Liver (tissue), 8 donors: ENCODE measurements at regions not wholly inside any gene's neighbourhood (a gene's known extent, or its start where the extent isn't known, plus 50 kb on each side); places are given as distances from the start of the nearest gene placed in this dataset.

Experiments
- DNase-seq: peaks from one replicate; pipeline ENCODE4 v3.0.0-alpha.2; 2017; ENCODE audit warnings: low spot score
- H3K27ac ChIP-seq, 2 donors: one replicate each; pipeline ENCODE4 v1.7.0; 2013; ENCODE audit warnings: inconsistent platforms in 2 of 2, low read length in 2 of 2, control low read depth in 1 of 2, low read depth in 1 of 2, mild to moderate bottlenecking in 1 of 2
- H3K27me3 ChIP-seq, 4 donors: one replicate each; pipeline versions ENCODE4 v1.6.1 to v1.7.0; 2013; ENCODE audit warnings: low read length in 3 of 4, inconsistent platforms in 1 of 4, mild to moderate bottlenecking in 1 of 4, moderate library complexity in 1 of 4; ENCODE audit not compliant: control insufficient read depth in 4 of 4, insufficient read depth in 4 of 4
- H3K36me3 ChIP-seq, 4 donors: one replicate each; pipeline versions ENCODE4 v1.6.1 to v1.7.0; 2013; ENCODE audit warnings: low read length in 3 of 4, mild to moderate bottlenecking in 3 of 4, low read depth in 1 of 4, moderate library complexity in 1 of 4; ENCODE audit not compliant: control insufficient read depth in 4 of 4, insufficient read depth in 3 of 4
- H3K4me1 ChIP-seq, 4 donors: one replicate each; pipeline versions ENCODE4 v1.6.1 to v1.7.0; 2013; ENCODE audit warnings: low read length in 3 of 4, mild to moderate bottlenecking in 3 of 4, moderate library complexity in 1 of 4; ENCODE audit not compliant: control insufficient read depth in 4 of 4, insufficient read depth in 4 of 4
- H3K4me3 ChIP-seq, 3 donors: one replicate each; pipeline versions ENCODE4 v1.6.1 to v1.7.0; 2013; ENCODE audit warnings: low read length in 3 of 3, control low read depth in 1 of 3, low read depth in 1 of 3, mild to moderate bottlenecking in 1 of 3
- H3K9ac ChIP-seq, 2 donors: one replicate each; pipeline ENCODE4 v1.7.0; 2013; ENCODE audit warnings: low read length in 2 of 2, mild to moderate bottlenecking in 2 of 2, moderate library complexity in 2 of 2, control low read depth in 1 of 2, low read depth in 1 of 2
- H3K9me3 ChIP-seq, 4 donors: one replicate each; pipeline versions ENCODE4 v1.6.1 to v1.7.0; 2013; ENCODE audit warnings: low read length in 3 of 4; ENCODE audit not compliant: control insufficient read depth in 4 of 4
- CTCF ChIP-seq: fragments of 150-350 bp; IDR thresholded peaks from 2 replicates; pipeline ENCODE4 v1.5.1; 2017; ENCODE audit warnings: improper control_type of control experiment, low read depth, low read length; ENCODE audit not compliant: missing input control
- EGR1 ChIP-seq, 2 donors: IDR thresholded peaks; 2 replicates each; pipeline ENCODE4 v1.6.1; 2016 to 2018; ENCODE audit warnings: antibody characterized with exemption in 2 of 2, low read depth in 2 of 2
- FOXA1 ChIP-seq: IDR thresholded peaks from 2 replicates; pipeline ENCODE4 v1.6.1; 2016; ENCODE audit warnings: antibody characterized with exemption
- FOXA2 ChIP-seq: IDR thresholded peaks from 2 replicates; pipeline ENCODE4 v1.6.1; 2016; ENCODE audit warnings: antibody characterized with exemption
- GABPA ChIP-seq, 2 donors: IDR thresholded peaks in 1 of 2; conservative IDR thresholded peaks in 1 of 2; 2 replicates each; pipeline ENCODE4 v1.6.1; 2016; ENCODE audit warnings: antibody characterized with exemption in 2 of 2, mild to moderate bottlenecking in 1 of 2, moderate library complexity in 1 of 2
- HNF4A ChIP-seq, 2 donors: conservative IDR thresholded peaks; 2 replicates each; pipeline ENCODE4 v1.6.1; 2016; ENCODE audit warnings: antibody characterized with exemption in 2 of 2, mild to moderate bottlenecking in 2 of 2
- HNF4G ChIP-seq: IDR thresholded peaks from 2 replicates; pipeline ENCODE4 v1.6.1; 2016; ENCODE audit warnings: antibody characterized with exemption
- NR2F2 ChIP-seq: IDR thresholded peaks from 2 replicates; pipeline ENCODE4 v1.6.1; 2016; ENCODE audit warnings: antibody characterized with exemption
- RAD21 ChIP-seq, 2 donors: IDR thresholded peaks; 2 replicates each; pipeline ENCODE4 v1.6.1; 2016; ENCODE audit warnings: antibody characterized with exemption in 2 of 2, mild to moderate bottlenecking in 2 of 2
- REST ChIP-seq: IDR thresholded peaks from 2 replicates; pipeline ENCODE4 v1.6.1; 2016; ENCODE audit warnings: antibody characterized with exemption, mild to moderate bottlenecking
- RXRA ChIP-seq, 2 donors: IDR thresholded peaks; 2 replicates each; pipeline ENCODE4 v1.6.1; 2017 to 2018; ENCODE audit warnings: antibody characterized with exemption in 2 of 2, mild to moderate bottlenecking in 1 of 2
- SP1 ChIP-seq: IDR thresholded peaks from 2 replicates; pipeline ENCODE4 v1.6.1; 2018; ENCODE audit warnings: antibody characterized with exemption, mild to moderate bottlenecking
- TAF1 ChIP-seq: conservative IDR thresholded peaks from 2 replicates; pipeline ENCODE4 v1.6.1; 2016; ENCODE audit warnings: antibody characterized with exemption, mild to moderate bottlenecking
- YY1 ChIP-seq: IDR thresholded peaks from 2 replicates; pipeline ENCODE4 v1.6.1; 2016; ENCODE audit warnings: antibody characterized with exemption, mild to moderate bottlenecking
- WGBS: extraction: QIAGEN DNeasy Blood & Tissue Kit; methylation state at CpG from one replicate; pipeline ENCODE4 v1.1.7; 2013; 5-methylcytosine and 5-hydroxymethylcytosine counted together
- TF ChIP-seq, protein P1 (sequence below): IDR thresholded peaks from 2 replicates; pipeline ENCODE4 v1.6.1; 2016; ENCODE audit warnings: antibody characterized with exemption
- TF ChIP-seq, protein P2 (sequence below): IDR thresholded peaks from 2 replicates; pipeline ENCODE4 v1.6.1; 2016; ENCODE audit warnings: antibody characterized with exemption
- TF ChIP-seq, protein P3 (sequence below): IDR thresholded peaks from 2 replicates; pipeline ENCODE4 v1.6.1; 2016; ENCODE audit warnings: antibody characterized with exemption
- donor health status: healthy.
- donor health status: healthy.
- donor health status: healthy.
- donor health status: healthy.
- donor health status: healthy.

GRCh38 chr1:55585402-55585792, 370.2 kb upstream of the USP24 start:
- H3K9me3 ChIP-seq = no peaks in the 10 kb centered on the region
- no peak overlapping the region for H3K27ac ChIP-seq
- no peak overlapping the region for H3K4me3 ChIP-seq
- no peaks in the 10 kb centered on the region for H3K36me3 ChIP-seq
- H3K27me3 ChIP-seq = no peaks in the 10 kb centered on the region
- H3K4me1 ChIP-seq = no peaks in the 10 kb centered on the region
- H3K9ac ChIP-seq = no peak overlapping the region
- TF ChIP-seq, protein P1, sequence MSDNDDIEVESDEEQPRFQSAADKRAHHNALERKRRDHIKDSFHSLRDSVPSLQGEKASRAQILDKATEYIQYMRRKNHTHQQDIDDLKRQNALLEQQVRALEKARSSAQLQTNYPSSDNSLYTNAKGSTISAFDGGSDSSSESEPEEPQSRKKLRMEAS = no peak
- TF ChIP-seq RXRA (IDR thresholded peaks at IDR 0.05) = no peak
- no peak for TF ChIP-seq RAD21 (IDR thresholded peaks at IDR 0.05)
- WGBS = 75% methylated on average over 3 of the region's 3 CpGs
- no peak for DNase-seq

DNA sequence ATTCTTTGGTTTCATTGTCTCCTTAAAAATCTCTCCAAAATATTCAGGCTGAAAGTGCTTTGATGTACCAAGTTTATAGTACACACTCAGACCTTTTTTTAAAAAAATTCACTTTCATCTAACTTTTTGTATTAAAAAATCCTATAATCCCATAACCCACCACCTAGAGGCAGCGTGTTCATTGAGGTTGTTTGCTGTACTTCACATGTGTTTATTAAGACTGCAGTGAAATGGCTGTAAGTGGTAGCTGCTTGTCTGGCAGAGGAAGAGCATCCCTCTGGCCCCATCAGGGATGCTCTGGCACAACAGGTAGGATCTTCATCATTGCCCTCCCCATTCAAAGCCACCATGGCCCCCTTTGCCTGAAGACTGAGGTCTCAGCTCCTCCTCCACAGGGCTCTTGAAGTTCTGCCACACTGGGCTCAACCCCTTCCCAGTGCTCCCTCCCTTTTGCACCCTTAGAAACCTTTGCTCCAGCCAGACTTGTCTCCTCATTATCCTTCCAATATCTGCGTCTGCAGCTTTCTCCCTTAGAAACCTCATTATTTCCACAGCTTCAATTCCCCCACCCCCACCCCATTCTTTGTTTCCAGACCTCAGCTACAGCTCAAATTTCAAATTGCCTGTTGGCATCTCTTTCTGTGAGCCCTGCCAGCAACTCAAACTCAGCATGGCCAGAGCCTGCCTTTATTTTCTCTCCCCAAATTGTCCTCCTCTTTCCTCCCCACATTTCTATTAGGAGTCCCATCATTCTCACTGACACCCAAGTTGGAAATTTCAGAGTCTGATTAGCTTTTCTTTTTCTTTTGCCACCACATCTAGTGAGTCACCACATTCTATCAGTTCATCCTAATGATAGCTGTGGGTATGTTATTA, 369.6 kb upstream of the USP24 start:
- Histone ChIP-seq H3K36me3 (no peaks in the 10 kb centered on the region), H3K4me3 (no peak overlapping the region), H3K9ac (no peak overlapping the region), H3K27ac (no peak overlapping the region), H3K4me1 (no peaks in the 10 kb centered on the region), H3K27me3 (no peaks in the 10 kb centered on the region), H3K9me3 (no peaks in the 10 kb centered on the region)
- 46% methylated on average over 2 of the region's 2 CpGs for WGBS
- DNase-seq = no peak
- TF ChIP-seq YY1 (no peak), RAD21 (IDR thresholded peaks at IDR 0.05) (peak in 1 of 2 donors; percentile 29)

GRCh38 chr1:55582084-55582483, 366.9 kb upstream of the USP24 start:
- WGBS = 90% methylated on average over 4 of the region's 4 CpGs
- no peak for DNase-seq
- H3K4me3 ChIP-seq = no peak overlapping the region
- no peak overlapping the region for H3K27ac ChIP-seq
- no peaks in the 10 kb centered on the region for H3K4me1 ChIP-seq
- no peaks in the 10 kb centered on the region for H3K9me3 ChIP-seq
- H3K36me3 ChIP-seq = no peaks in the 10 kb centered on the region
- no peak overlapping the region for H3K9ac ChIP-seq
- TF ChIP-seq SP1 = no peak
- TF ChIP-seq TAF1 = no peak
- TF ChIP-seq GABPA (IDR thresholded peaks at IDR 0.05 in 1 of 2, conservative IDR thresholded peaks at IDR 0.05 in 1 of 2) = no peak
- TF ChIP-seq HNF4G = no peak
- TF ChIP-seq RXRA (IDR thresholded peaks at IDR 0.05) = no peak
- TF ChIP-seq, protein P1 = no peak
- no peak for TF ChIP-seq NR2F2
- TF ChIP-seq RAD21 (IDR thresholded peaks at IDR 0.05) = no peak
- TF ChIP-seq, protein P2, sequence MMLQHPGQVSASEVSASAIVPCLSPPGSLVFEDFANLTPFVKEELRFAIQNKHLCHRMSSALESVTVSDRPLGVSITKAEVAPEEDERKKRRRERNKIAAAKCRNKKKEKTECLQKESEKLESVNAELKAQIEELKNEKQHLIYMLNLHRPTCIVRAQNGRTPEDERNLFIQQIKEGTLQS = no peak
- TF ChIP-seq FOXA1 = no peak
- no peak for TF ChIP-seq EGR1 (IDR thresholded peaks at IDR 0.05; ENCODE audit: low read depth in 2 of 2)
- TF ChIP-seq HNF4A (conservative IDR thresholded peaks at IDR 0.05) = no peak
- TF ChIP-seq, protein P3, sequence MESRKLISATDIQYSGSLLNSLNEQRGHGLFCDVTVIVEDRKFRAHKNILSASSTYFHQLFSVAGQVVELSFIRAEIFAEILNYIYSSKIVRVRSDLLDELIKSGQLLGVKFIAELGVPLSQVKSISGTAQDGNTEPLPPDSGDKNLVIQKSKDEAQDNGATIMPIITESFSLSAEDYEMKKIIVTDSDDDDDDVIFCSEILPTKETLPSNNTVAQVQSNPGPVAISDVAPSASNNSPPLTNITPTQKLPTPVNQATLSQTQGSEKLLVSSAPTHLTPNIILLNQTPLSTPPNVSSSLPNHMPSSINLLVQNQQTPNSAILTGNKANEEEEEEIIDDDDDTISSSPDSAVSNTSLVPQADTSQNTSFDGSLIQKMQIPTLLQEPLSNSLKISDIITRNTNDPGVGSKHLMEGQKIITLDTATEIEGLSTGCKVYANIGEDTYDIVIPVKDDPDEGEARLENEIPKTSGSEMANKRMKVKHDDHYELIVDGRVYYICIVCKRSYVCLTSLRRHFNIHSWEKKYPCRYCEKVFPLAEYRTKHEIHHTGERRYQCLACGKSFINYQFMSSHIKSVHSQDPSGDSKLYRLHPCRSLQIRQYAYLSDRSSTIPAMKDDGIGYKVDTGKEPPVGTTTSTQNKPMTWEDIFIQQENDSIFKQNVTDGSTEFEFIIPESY = no peak
- TF ChIP-seq REST = no peak
- no peak for TF ChIP-seq CTCF
- no peak for TF ChIP-seq FOXA2
- no peaks in the 10 kb centered on the region for H3K27me3 ChIP-seq
